Suprapubic skin (tissue), 4 donors: ENCODE measurements at regions not wholly inside any gene's neighbourhood (a gene's known extent, or its start where the extent isn't known, plus 50 kb on each side); places are given as distances from the start of the nearest gene placed in this dataset.

Experiments
- DNase-seq, 2 donors: peaks; one replicate each; pipeline ENCODE4 v3.0.0-alpha.2; 2019; ENCODE audit warnings: low spot score in 2 of 2
- H3K27ac ChIP-seq: fragments of 200-600 bp; sonication (generic); one replicate; pipeline ENCODE4 v1.5.1; 2019
- H3K27me3 ChIP-seq: fragments of 200-600 bp; sonication (generic); one replicate; pipeline ENCODE4 v1.5.1; 2019
- H3K36me3 ChIP-seq: fragments of 200-600 bp; sonication (generic); one replicate; pipeline ENCODE4 v1.5.1; 2019
- H3K4me1 ChIP-seq: fragments of 200-600 bp; sonication (generic); one replicate; pipeline ENCODE4 v1.5.1; 2019
- H3K4me3 ChIP-seq: fragments of 200-600 bp; sonication (generic); one replicate; pipeline ENCODE4 v1.5.1; 2019; ENCODE audit warnings: mild to moderate bottlenecking
- H3K9me3 ChIP-seq: fragments of 200-600 bp; sonication (generic); one replicate; pipeline ENCODE4 v1.5.1; 2019
- EP300 ChIP-seq: sonication (generic); formaldehyde crosslinking; IDR thresholded peaks from one replicate; pipeline ENCODE4 v1.6.1; 2017; ENCODE audit warnings: antibody characterized with exemption
- POLR2A ChIP-seq, 2 donors: fragments of 450-650 bp; IDR thresholded peaks; one replicate each; pipeline ENCODE4 v1.6.1; 2017; ENCODE audit warnings: antibody characterized with exemption in 2 of 2, mild to moderate bottlenecking in 2 of 2, moderate library complexity in 2 of 2
- POLR2AphosphoS5 ChIP-seq, 3 donors: sonication (generic); formaldehyde crosslinking; IDR thresholded peaks; one replicate each; pipeline ENCODE4 v1.6.1; 2017; ENCODE audit warnings: antibody characterized with exemption in 3 of 3
- WGBS: methylation state at CpG from one replicate; pipeline ENCODE4 v1.1.5; 2018; 5-methylcytosine and 5-hydroxymethylcytosine counted together
- TF ChIP-seq, protein P1 (sequence below), 2 donors: fragments of 200-600 bp in 1 of 2; fragments of 450-650 bp in 1 of 2; sonication (generic) in 1 of 2; IDR thresholded peaks; one replicate each; pipeline ENCODE4 v1.5.1; 2016 to 2019; ENCODE audit warnings: antibody characterized with exemption in 2 of 2, mild to moderate bottlenecking in 1 of 2, moderate library complexity in 1 of 2

GRCh38 chr12:60844875-60845274 lies 1249.0 kb downstream of the SLC16A7 start:
- peaks cover 3% of the 10 kb centered on the region for H3K9me3 ChIP-seq
- no peak for DNase-seq
- no peak overlapping the region for H3K27ac ChIP-seq
- H3K36me3 ChIP-seq = no peaks in the 10 kb centered on the region
- H3K4me3 ChIP-seq = no peak overlapping the region
- no peaks in the 10 kb centered on the region for H3K27me3 ChIP-seq
- TF ChIP-seq EP300 = no peak
- TF ChIP-seq, protein P1, sequence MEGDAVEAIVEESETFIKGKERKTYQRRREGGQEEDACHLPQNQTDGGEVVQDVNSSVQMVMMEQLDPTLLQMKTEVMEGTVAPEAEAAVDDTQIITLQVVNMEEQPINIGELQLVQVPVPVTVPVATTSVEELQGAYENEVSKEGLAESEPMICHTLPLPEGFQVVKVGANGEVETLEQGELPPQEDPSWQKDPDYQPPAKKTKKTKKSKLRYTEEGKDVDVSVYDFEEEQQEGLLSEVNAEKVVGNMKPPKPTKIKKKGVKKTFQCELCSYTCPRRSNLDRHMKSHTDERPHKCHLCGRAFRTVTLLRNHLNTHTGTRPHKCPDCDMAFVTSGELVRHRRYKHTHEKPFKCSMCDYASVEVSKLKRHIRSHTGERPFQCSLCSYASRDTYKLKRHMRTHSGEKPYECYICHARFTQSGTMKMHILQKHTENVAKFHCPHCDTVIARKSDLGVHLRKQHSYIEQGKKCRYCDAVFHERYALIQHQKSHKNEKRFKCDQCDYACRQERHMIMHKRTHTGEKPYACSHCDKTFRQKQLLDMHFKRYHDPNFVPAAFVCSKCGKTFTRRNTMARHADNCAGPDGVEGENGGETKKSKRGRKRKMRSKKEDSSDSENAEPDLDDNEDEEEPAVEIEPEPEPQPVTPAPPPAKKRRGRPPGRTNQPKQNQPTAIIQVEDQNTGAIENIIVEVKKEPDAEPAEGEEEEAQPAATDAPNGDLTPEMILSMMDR (IDR thresholded peaks at IDR 0.05) = no peak
- TF ChIP-seq POLR2A (IDR thresholded peaks at IDR 0.05) = no peak
- TF ChIP-seq POLR2AphosphoS5 (IDR thresholded peaks at IDR 0.05) = no peak
- H3K4me1 ChIP-seq = no peaks in the 10 kb centered on the region
- WGBS = 85% methylated on average over 1 of the region's 1 CpG

DNA sequence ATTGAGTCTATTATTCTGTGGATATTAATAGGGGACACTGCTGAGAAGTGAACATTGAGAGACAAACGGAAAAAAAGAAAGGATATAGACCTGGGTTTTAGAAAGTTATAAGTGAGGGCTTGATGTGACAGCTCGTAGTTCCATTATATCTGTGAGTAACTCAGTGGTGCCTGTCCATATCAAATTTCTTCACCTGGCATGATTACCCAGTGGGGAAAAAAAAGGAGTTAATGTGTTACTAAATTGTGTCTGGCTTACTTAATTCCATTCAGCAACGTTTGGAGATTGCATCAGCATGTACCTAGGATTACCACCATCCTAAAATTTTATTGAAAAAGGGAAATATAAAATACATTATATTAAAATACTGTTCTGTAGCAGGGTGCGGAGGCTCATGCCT lies 1249.9 kb downstream of the SLC16A7 start:
- Histone ChIP-seq H3K4me1 (no peaks in the 10 kb centered on the region), H3K4me3 (no peak overlapping the region), H3K27ac (no peak overlapping the region), H3K9me3 (peaks cover 3% of the 10 kb centered on the region), H3K27me3 (no peaks in the 10 kb centered on the region), H3K36me3 (no peaks in the 10 kb centered on the region)
- DNase-seq = no peak
- TF ChIP-seq POLR2AphosphoS5 (IDR thresholded peaks at IDR 0.05) = no peak
- TF ChIP-seq, protein P1 (IDR thresholded peaks at IDR 0.05) = no peak
- no peak for TF ChIP-seq EP300
- TF ChIP-seq POLR2A (IDR thresholded peaks at IDR 0.05) = no peak
- WGBS = 71% methylated on average over 4 of the region's 4 CpGs

DNA sequence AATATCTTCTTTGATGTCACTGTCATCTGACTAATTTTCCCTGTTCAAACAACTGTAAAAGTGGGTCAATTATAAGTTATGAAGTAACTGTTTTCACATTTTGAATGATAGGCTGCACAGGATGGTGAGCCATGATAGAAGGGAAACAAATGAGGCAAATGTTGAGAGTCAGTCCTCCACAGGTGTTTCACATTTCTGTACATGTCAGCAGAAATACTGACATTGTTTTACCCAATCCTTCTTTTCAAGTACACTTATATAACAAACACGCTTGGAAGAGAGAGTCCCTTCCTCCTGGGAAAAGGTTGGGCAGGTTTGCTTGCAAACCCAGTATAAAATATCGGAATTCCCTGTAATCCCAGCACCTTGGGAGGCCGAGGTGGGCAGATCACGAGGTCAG lies 1251.5 kb downstream of the SLC16A7 start:
- Histone ChIP-seq H3K27ac (no peak overlapping the region), H3K4me3 (no peak overlapping the region), H3K27me3 (no peaks in the 10 kb centered on the region), H3K9me3 (peaks cover 3% of the 10 kb centered on the region), H3K36me3 (no peaks in the 10 kb centered on the region), H3K4me1 (no peaks in the 10 kb centered on the region)
- no peak for TF ChIP-seq POLR2A (IDR thresholded peaks at IDR 0.05)
- TF ChIP-seq EP300 = no peak
- TF ChIP-seq, protein P1 (IDR thresholded peaks at IDR 0.05) = no peak
- no peak for TF ChIP-seq POLR2AphosphoS5 (IDR thresholded peaks at IDR 0.05)
- DNase-seq = no peak
- WGBS = 79% methylated on average over 4 of the region's 4 CpGs

GRCh38 chr12:60849723-60850122 lies 1253.9 kb downstream of the SLC16A7 start:
- H3K4me3 ChIP-seq = no peak overlapping the region
- no peak for DNase-seq
- 52% methylated on average over 3 of the region's 3 CpGs for WGBS
- no peaks in the 10 kb centered on the region for H3K27me3 ChIP-seq
- TF ChIP-seq POLR2AphosphoS5 (IDR thresholded peaks at IDR 0.05) (no peak), POLR2A (IDR thresholded peaks at IDR 0.05) (no peak), EP300 (no peak)
- TF ChIP-seq, protein P1 (IDR thresholded peaks at IDR 0.05) = no peak
- no peaks in the 10 kb centered on the region for H3K4me1 ChIP-seq
- H3K9me3 ChIP-seq = peaks cover 3% of the 10 kb centered on the region
- H3K36me3 ChIP-seq = no peaks in the 10 kb centered on the region
- H3K27ac ChIP-seq = no peak overlapping the region

- Histone ChIP-seq H3K27ac (no peak overlapping the region), H3K27me3 (no peaks in the 10 kb centered on the region), H3K4me1 (no peaks in the 10 kb centered on the region), H3K9me3 (peaks cover 3% of the 10 kb centered on the region), H3K4me3 (no peak overlapping the region), H3K36me3 (no peaks in the 10 kb centered on the region)
- no peak for TF ChIP-seq EP300
- no peak for TF ChIP-seq POLR2AphosphoS5 (IDR thresholded peaks at IDR 0.05)
- TF ChIP-seq POLR2A (IDR thresholded peaks at IDR 0.05) = no peak
- TF ChIP-seq, protein P1 (IDR thresholded peaks at IDR 0.05) = no peak
- no peak for DNase-seq
- WGBS = 45% methylated on average over 2 of the region's 2 CpGs
Measured at GRCh38 chr12:60853407-60853806, 1257.6 kb downstream of the SLC16A7 start.
